Caco-2 (cell line): ENCODE measurements at regions not wholly inside any gene's neighbourhood (a gene's known extent, or its start where the extent isn't known, plus 50 kb on each side); places are given as distances from the start of the nearest gene placed in this dataset.

ENCODE experiments used
- BruUV-seq: library from RNA; stranded (reverse); fragments of 400-500 nt; replicated peaks from 2 replicates; lab custom pipeline; 2021; lab: Mats Ljungman, UMichigan
- CTCF ChIA-PET: fragments of 300-600 bp; sonication (Branson Sonifier 250); formaldehyde crosslinking; loops from one replicate; lab custom pipeline; 2022; ENCODE audit warnings: antibody characterized with exemption; lab: Charles Lee
- POLR2A ChIA-PET: fragments of 300-600 bp; sonication (Branson Sonifier 250); formaldehyde crosslinking; loops from one replicate; lab custom pipeline; 2022; ENCODE audit warnings: antibody characterized with exemption; lab: Charles Lee
- DNase-seq, 2 experiments: peaks; one replicate each; pipeline versions ENCODE4 v3.0.0 to v3.0.0-alpha.2; 2020 to 2022
- H3K27me3 ChIP-seq: replicated peaks from 2 replicates; pipeline ENCODE4 v1.6.0; 2011; ENCODE audit warnings: low read length; ENCODE audit not compliant: control insufficient read depth, insufficient read depth
- H3K36me3 ChIP-seq: 2 replicates; pipeline ENCODE4 v1.5.1; 2011; ENCODE audit warnings: low read length; ENCODE audit not compliant: control insufficient read depth, insufficient read depth
- H3K4me1 ChIP-seq: fragments of 250-450 bp; sonication (Bioruptor Pico); 2 replicates; pipeline ENCODE4 v1.5.1; 2020; ENCODE audit warnings: mild to moderate bottlenecking
- H3K4me3 ChIP-seq: 2 replicates; pipeline ENCODE4 v1.5.1; 2011; ENCODE audit warnings: low read depth, mild to moderate bottlenecking, control low read depth, low read length
- H3K9me3 ChIP-seq: fragments of 250-450 bp; sonication (Bioruptor Pico); 2 replicates; pipeline ENCODE4 v1.5.1; 2020; ENCODE audit warnings: mild to moderate bottlenecking, moderate library complexity
- H3K27ac Mint-ChIP-seq: one replicate; pipeline ENCODE4 v1.8.0; 2022; ENCODE audit warnings: mixed read lengths; ENCODE audit not compliant: unreplicated experiment
- H3K27me3 Mint-ChIP-seq: one replicate; pipeline ENCODE4 v1.8.0; 2022; ENCODE audit warnings: mixed read lengths; ENCODE audit not compliant: insufficient read depth, unreplicated experiment
- H3K36me3 Mint-ChIP-seq: one replicate; pipeline ENCODE4 v1.8.0; 2022; ENCODE audit warnings: mild to moderate bottlenecking, mixed read lengths; ENCODE audit not compliant: insufficient read depth, unreplicated experiment
- H3K4me1 Mint-ChIP-seq: one replicate; pipeline ENCODE4 v1.8.0; 2022; ENCODE audit warnings: low read depth, mixed read lengths; ENCODE audit not compliant: unreplicated experiment
- H3K4me3 Mint-ChIP-seq: one replicate; pipeline ENCODE4 v1.8.0; 2022; ENCODE audit warnings: mild to moderate bottlenecking, moderate library complexity, mixed read lengths; ENCODE audit not compliant: unreplicated experiment
- H3K9me3 Mint-ChIP-seq: one replicate; pipeline ENCODE4 v1.8.0; 2022; ENCODE audit warnings: mixed read lengths; ENCODE audit not compliant: unreplicated experiment
- CTCF ChIP-seq, 2 experiments: fragments of 200-600 bp in 1 of 2; IDR thresholded peaks; 1 replicate in 1 of 2; 2 replicates in 1 of 2; pipeline versions ENCODE4 v1.5.1 to v1.8.0; 2011 to 2022; ENCODE audit warnings: antibody characterized with exemption in 1 of 2, control low read depth in 1 of 2, inconsistent platforms in 1 of 2, low read depth in 1 of 2, low read length in 1 of 2, mild to moderate bottlenecking in 1 of 2, moderate library complexity in 1 of 2; ENCODE audit not compliant: insufficient read depth in 1 of 2, severe bottlenecking in 1 of 2, unreplicated experiment in 1 of 2
- intact Hi-C: fragments of 100-400 bp; cut with micrococcal nuclease; formaldehyde crosslinking; loops from one replicate; pipeline ENCODE4 v1.10.0; 2022; ENCODE audit not compliant: unreplicated experiment

GRCh38 chr4:40684404-40684803 lies 54.7 kb upstream of the RBM47 start:
- Mint-ChIP-seq H3K4me1 (peaks cover 10% of the 10 kb centered on the region), H3K4me3 (no peak overlapping the region), H3K27me3 (no peaks in the 10 kb centered on the region), H3K36me3 (peaks cover 5% of the 10 kb centered on the region), H3K27ac (no peak overlapping the region), H3K9me3 (no peaks in the 10 kb centered on the region)
- CTCF ChIA-PET, result no interaction called here
- no peaks in the 10 kb centered on the region for H3K36me3 ChIP-seq
- H3K4me3 ChIP-seq, result no peak overlapping the region
- no peak for DNase-seq
- no peak for TF ChIP-seq CTCF (IDR thresholded peaks at IDR 0.05; ENCODE audit: insufficient read depth in 1 of 2, low read depth in 1 of 2, low read length in 1 of 2, severe bottlenecking in 1 of 2, unreplicated experiment in 1 of 2)
- intact Hi-C loops, result no loop called here
- POLR2A ChIA-PET, result no interaction called here
- H3K27me3 ChIP-seq, result no peaks in the 10 kb centered on the region
- no peaks in the 10 kb centered on the region for H3K9me3 ChIP-seq
- H3K4me1 ChIP-seq, result peaks cover 26% of the 10 kb centered on the region
- no TSS peak for BruUV-seq

GRCh38 chr4:40685300-40685699 lies 55.6 kb upstream of the RBM47 start:
- ChIA-PET POLR2A (no interaction called here), CTCF (no interaction called here)
- intact Hi-C loops, result no loop called here
- H3K36me3 Mint-ChIP-seq, result peaks cover 5% of the 10 kb centered on the region
- H3K27ac Mint-ChIP-seq, result no peak overlapping the region
- DNase-seq, result no peak
- Histone ChIP-seq H3K9me3 (no peaks in the 10 kb centered on the region), H3K27me3 (no peaks in the 10 kb centered on the region), H3K4me3 (no peak overlapping the region), H3K36me3 (no peaks in the 10 kb centered on the region), H3K4me1 (peaks cover 26% of the 10 kb centered on the region)
- H3K27me3 Mint-ChIP-seq, result no peaks in the 10 kb centered on the region
- H3K4me1 Mint-ChIP-seq, result peaks cover 10% of the 10 kb centered on the region
- no peaks in the 10 kb centered on the region for H3K9me3 Mint-ChIP-seq
- no TSS peak for BruUV-seq
- no peak for TF ChIP-seq CTCF (IDR thresholded peaks at IDR 0.05; ENCODE audit: insufficient read depth in 1 of 2, low read depth in 1 of 2, low read length in 1 of 2, severe bottlenecking in 1 of 2, unreplicated experiment in 1 of 2)
- no peak overlapping the region for H3K4me3 Mint-ChIP-seq

- POLR2A ChIA-PET, result no interaction called here
- H3K36me3 Mint-ChIP-seq, result peaks cover 5% of the 10 kb centered on the region
- no peak for DNase-seq
- Histone ChIP-seq H3K27me3 (no peaks in the 10 kb centered on the region), H3K9me3 (no peaks in the 10 kb centered on the region), H3K4me3 (no peak overlapping the region), H3K36me3 (no peaks in the 10 kb centered on the region), H3K4me1 (peaks cover 26% of the 10 kb centered on the region)
- CTCF ChIA-PET, result no interaction called here
- BruUV-seq, result no TSS peak
- TF ChIP-seq CTCF (IDR thresholded peaks at IDR 0.05; ENCODE audit: insufficient read depth in 1 of 2, low read depth in 1 of 2, low read length in 1 of 2, severe bottlenecking in 1 of 2, unreplicated experiment in 1 of 2), result no peak
- peaks cover 10% of the 10 kb centered on the region for H3K4me1 Mint-ChIP-seq
- H3K27ac Mint-ChIP-seq, result no peak overlapping the region
- intact Hi-C loops, result no loop called here
- H3K4me3 Mint-ChIP-seq, result no peak overlapping the region
- H3K27me3 Mint-ChIP-seq, result no peaks in the 10 kb centered on the region
- H3K9me3 Mint-ChIP-seq, result no peaks in the 10 kb centered on the region
Observed at GRCh38 chr4:40686081-40686913, 56.6 kb upstream of the RBM47 start.
